HG03045 (cell line): ENCODE measurements at regions not wholly inside any gene's neighbourhood (a gene's known extent, or its start where the extent isn't known, plus 50 kb on each side); places are given as distances from the start of the nearest gene placed in this dataset.

Experiments
- ATAC-seq: cut with Tn5 transposase; IDR thresholded peaks from one replicate; pipeline ENCODE4 v1.9.1; 2021; ENCODE audit warnings: mild to moderate bottlenecking, moderate library complexity; ENCODE audit not compliant: unreplicated experiment

DNA sequence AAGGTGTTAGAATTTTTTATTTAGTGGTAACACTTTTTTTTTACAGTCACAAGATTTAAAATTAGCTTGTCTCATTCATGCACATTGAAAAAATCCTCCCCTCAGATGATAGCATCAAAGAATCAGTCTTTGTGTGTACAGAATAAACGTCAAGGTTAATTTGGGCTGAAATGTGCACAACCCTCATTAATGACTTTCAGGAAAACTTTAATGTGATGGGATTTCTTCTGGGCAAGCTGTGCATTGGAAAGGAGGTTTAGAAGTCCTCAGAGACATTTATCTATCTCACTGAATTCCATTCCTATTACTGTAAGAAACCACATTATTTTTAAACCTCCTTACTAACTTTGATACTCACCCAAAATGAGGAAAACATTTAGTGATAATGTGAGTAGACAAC is 88.2 kb upstream of the TECRL start:
- ATAC-seq, result no peak

DNA sequence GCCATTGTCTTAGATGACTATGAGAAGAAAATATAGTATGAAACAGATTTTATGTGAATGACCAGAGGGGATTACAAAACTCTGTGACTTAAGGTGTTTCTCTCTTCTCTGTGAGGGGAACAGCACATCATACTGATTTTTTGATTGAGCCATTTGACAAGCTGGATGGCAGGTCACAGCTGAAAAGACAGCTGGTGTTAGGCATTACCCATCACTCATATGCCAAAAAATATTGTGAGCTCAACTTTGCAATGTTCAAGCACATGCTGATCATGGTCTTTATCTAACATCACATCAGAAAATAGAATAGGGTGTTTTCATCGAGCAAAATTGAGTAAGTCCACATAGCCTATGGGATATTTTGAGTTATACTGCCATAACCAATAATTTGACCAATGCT is 86.7 kb upstream of the TECRL start:
- ATAC-seq, result no peak

DNA sequence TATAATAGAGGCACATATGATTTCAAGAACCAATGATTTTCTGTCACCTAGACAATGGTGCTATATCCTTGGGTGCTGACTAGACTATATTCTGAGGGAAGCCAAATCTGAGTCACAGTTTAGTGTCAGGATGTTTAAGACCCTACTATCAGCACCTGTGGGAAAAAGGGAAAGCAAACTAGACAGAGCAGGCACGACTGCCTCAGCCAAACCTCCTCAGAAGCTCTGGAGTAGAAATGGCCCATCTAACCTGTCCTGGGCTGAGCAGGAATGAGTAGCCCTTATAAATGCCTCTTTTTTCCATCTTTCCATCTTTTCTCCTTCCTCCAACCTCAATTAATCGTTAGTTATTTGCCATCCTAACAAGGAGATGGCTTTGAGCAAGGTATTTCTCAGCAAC is 80.4 kb upstream of the TECRL start:
- no peak for ATAC-seq

DNA sequence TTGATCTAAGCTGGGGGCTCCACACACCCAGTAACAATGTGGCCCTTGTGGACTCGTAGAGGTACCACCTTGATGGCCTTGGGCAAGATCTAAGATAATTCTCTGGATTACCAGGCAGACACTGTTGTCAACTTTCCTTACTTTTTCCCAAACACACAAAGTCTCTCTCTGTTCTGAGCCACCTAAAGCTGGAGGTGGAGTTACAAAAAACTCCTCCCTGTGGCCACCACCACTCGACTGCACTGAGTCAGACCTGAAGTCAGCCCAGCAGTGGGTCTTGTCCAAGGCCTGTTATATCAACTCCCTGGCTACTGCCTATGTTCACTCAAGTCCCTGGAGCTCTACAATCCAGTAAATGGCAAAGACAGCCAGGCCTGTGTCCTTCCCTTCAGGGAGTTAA is 70.1 kb upstream of the TECRL start:
- no peak for ATAC-seq

DNA sequence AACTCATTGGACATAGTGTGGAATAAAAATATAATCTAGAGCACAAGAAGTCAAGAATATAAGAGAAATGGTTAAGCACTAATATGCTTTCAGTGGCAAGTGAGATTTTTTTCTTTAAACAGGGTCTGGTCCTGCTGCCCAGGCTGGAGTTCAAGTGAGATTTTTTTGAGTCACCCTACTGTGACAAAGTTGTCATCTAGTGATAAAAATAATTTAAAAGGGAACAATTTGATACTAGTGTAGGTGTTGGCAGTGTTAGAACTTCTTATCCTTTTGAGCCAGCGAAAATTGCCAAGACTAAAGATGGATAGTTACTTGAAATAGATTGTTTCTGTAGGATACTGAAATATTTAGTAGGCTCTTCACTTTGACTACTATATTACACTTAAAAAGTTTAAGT is 67.9 kb upstream of the TECRL start:
- no peak for ATAC-seq

DNA sequence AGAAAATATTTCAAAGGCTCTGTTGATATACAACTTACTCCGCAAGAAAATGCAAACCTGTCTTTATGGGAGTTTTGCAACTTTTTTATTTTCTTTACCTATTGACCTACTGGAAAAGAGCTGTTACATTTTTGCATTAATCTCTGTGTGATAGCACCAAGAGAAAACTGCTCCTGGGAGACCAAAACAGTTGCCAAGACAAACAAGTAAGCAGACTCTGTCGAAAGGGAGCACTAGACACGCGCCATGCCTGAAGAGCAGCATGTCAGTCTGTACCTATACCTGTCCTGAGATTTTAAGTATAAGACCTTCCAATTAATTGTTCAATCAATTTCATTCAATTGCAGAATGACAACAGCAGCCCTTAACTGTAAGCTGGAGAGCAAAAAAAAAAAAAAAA is 56.0 kb upstream of the TECRL start:
- no peak for ATAC-seq

DNA sequence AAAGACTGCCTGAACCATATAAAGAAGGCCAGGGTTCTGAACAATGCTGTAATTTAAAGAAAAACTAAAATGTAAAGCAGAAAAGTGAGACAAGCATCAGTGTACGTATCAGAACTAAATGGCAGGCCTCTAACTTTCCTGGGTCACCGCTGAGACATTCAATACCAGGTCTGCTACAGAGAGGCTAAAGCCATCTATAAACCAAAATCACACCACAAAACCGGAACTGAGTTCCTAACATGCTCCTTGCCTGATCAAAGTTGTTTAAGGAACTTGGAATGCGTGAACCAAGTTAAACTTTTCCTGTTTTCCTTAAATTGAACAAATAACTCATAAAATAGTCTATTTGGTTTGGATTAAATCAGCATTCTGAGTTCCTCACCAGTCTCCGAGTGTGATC is 55.3 kb upstream of the TECRL start:
- ATAC-seq, result no peak
